Tibial nerve (tissue), 4 donors: ENCODE measurements at regions not wholly inside any gene's neighbourhood (a gene's known extent, or its start where the extent isn't known, plus 50 kb on each side); places are given as distances from the start of the nearest gene placed in this dataset.

Experiments
- EP300 ChIP-seq, 2 donors: sonication (generic); formaldehyde crosslinking; IDR thresholded peaks; one replicate each; pipeline ENCODE4 v1.6.1; 2017; ENCODE audit warnings: antibody characterized with exemption in 2 of 2, mild to moderate bottlenecking in 1 of 2
- TF ChIP-seq, protein P1 (sequence below), 5 experiments: fragments of 200-600 bp in 3 of 5; fragments of 450-650 bp in 2 of 5; sonication (generic) in 3 of 5; IDR thresholded peaks; one replicate each; pipeline ENCODE4 v1.5.1; 2016 to 2019; ENCODE audit warnings: antibody characterized with exemption in 5 of 5, mild to moderate bottlenecking in 3 of 5, moderate library complexity in 2 of 5

GRCh38 chr2:117551858-117552257 is 262.6 kb upstream of the DDX18 start:
- TF ChIP-seq, protein P1, sequence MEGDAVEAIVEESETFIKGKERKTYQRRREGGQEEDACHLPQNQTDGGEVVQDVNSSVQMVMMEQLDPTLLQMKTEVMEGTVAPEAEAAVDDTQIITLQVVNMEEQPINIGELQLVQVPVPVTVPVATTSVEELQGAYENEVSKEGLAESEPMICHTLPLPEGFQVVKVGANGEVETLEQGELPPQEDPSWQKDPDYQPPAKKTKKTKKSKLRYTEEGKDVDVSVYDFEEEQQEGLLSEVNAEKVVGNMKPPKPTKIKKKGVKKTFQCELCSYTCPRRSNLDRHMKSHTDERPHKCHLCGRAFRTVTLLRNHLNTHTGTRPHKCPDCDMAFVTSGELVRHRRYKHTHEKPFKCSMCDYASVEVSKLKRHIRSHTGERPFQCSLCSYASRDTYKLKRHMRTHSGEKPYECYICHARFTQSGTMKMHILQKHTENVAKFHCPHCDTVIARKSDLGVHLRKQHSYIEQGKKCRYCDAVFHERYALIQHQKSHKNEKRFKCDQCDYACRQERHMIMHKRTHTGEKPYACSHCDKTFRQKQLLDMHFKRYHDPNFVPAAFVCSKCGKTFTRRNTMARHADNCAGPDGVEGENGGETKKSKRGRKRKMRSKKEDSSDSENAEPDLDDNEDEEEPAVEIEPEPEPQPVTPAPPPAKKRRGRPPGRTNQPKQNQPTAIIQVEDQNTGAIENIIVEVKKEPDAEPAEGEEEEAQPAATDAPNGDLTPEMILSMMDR (IDR thresholded peaks at IDR 0.05): no peak
- TF ChIP-seq EP300 (IDR thresholded peaks at IDR 0.05): no peak
